ENCODE measurements at regions not wholly inside any gene's neighbourhood (a gene's known extent, or its start where the extent isn't known, plus 50 kb on each side); places are given as distances from the start of the nearest gene placed in this dataset.

DNA sequence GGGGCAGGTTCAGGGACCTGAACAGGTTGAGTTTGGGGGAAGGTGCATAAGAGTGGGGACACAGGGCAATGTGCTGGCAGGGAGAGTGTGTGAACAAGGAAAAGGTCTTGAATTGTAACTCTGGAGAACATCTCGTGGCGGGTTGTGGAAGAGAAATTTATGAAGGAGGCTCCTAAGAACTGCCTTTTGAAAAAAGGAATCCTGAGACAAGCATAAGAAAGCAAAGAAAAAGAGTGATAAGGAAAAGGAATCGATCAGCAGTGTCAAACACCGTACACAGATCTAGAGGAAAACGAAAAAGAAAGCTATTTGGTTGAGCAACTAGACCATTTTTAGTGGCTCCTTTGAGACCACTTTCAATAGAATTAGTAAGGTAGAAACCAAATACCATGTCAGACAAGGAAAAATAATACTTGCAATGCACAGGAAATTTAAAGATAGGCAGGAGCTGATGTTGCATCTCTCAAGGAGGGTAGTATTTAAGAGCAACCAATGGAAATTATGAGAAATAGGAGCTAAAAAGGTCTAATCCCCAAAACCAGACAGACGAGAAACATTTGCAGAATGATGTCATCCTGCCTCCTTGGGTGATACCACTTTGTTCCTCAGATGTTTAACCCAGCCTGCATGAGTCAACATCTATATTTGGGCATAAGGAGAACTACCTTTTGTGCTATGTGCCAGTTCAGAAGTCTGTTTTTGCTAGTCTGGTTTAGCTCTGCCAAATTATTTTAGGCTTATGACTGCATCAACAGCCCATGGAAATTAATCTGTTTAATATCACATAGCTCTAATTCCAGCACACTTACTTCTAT, 64.5 kb upstream of the STK38L start:
- TF ChIP-seq SUZ12 (IDR thresholded peaks at IDR 0.05; ENCODE audit: extremely low read depth, insufficient read depth, insufficient read length) (no peak), YY1 (IDR thresholded peaks at IDR 0.05; ENCODE audit: insufficient read depth, insufficient read length) (no peak), ZNF274 (IDR thresholded peaks at IDR 0.05; ENCODE audit: low read depth, low read length) (no peak)

All from NT2/D1 (cell line).